ENCODE measurements at regions not wholly inside any gene's neighbourhood (a gene's known extent, or its start where the extent isn't known, plus 50 kb on each side); places are given as distances from the start of the nearest gene placed in this dataset.

DNA sequence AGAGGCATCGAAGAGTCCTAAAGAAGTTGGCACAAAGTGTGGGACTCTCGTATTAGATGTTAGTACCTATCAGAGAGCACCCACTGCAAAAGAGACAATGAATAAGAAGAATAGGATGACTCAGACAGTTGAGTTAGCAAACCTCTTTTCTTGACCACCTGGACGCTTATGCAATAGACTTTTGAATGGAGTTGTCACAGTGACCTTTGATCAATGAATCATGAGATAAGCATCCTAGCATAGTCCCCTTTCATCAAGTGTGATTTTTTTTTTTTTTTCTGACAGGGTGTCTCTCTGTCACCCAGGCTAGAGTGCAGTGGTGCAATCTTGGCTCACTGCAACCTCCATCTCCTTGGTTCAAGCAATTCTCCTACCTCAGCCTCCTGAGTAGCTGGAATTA, 1417.9 kb upstream of the GOT2 start:
- no peak for TF ChIP-seq EP300 (IDR thresholded peaks at IDR 0.05)
- no peak for TF ChIP-seq CTCF (IDR thresholded peaks at IDR 0.05)
- no peak for TF ChIP-seq POLR2AphosphoS5 (IDR thresholded peaks at IDR 0.05)
- no peak for TF ChIP-seq POLR2A (IDR thresholded peaks at IDR 0.05)

Measured in stomach (tissue), 4 donors.